GM23338 (cell line): ENCODE measurements at regions not wholly inside any gene's neighbourhood (a gene's known extent, or its start where the extent isn't known, plus 50 kb on each side); places are given as distances from the start of the nearest gene placed in this dataset.

Source experiments
- CTCF ChIP-seq, 2 experiments: fragments of 200-600 bp in 1 of 2; sonication (generic) in 1 of 2; conservative IDR thresholded peaks; 2 replicates each; pipeline versions ENCODE4 v1.5.1 to v1.6.1; 2016 to 2017; ENCODE audit warnings: antibody characterized with exemption in 2 of 2, low read depth in 2 of 2, mild to moderate bottlenecking in 2 of 2, moderate library complexity in 1 of 2
- ETS1 ChIP-seq: IDR thresholded peaks from 2 replicates; pipeline ENCODE4 v1.6.1; 2016; ENCODE audit warnings: antibody characterized with exemption
- EZH2 ChIP-seq: fragments of 200-600 bp; sonication (generic); IDR thresholded peaks from one replicate; pipeline ENCODE4 v1.8.0; 2017; ENCODE audit warnings: antibody characterized with exemption, mild to moderate bottlenecking, low read depth; ENCODE audit not compliant: unreplicated experiment
- POLR2AphosphoS5 ChIP-seq: IDR thresholded peaks from 2 replicates; pipeline ENCODE4 v1.6.1; 2016; ENCODE audit warnings: antibody characterized with exemption, low read depth
- REST ChIP-seq: IDR thresholded peaks from one replicate; pipeline ENCODE4 v1.6.1; 2018; ENCODE audit warnings: antibody characterized with exemption; ENCODE audit not compliant: unreplicated experiment

- no peak for TF ChIP-seq EZH2
- TF ChIP-seq CTCF (conservative IDR thresholded peaks at IDR 0.05; ENCODE audit: low read depth in 2 of 2) = no peak
- TF ChIP-seq REST = no peak
- TF ChIP-seq POLR2AphosphoS5 = no peak
- TF ChIP-seq ETS1 = no peak
Observed at GRCh38 chr1:59081795-59082194, 215.1 kb upstream of the FGGY start.
